Skin of body (tissue), 1 donor: ENCODE measurements at regions not wholly inside any gene's neighbourhood (a gene's known extent, or its start where the extent isn't known, plus 50 kb on each side); places are given as distances from the start of the nearest gene placed in this dataset.
"Not testable (repeated sequence)": the region's sequence is repeated elsewhere in the genome, so short reads cannot be mapped to it uniquely, and the experiment has no call there.

ENCODE experiments used
- DNase-seq: peaks from one replicate; lab custom pipeline; 2025; lab: John Stamatoyannopoulos, UW

GRCh38 chr5:155114655-155115054 is 101.1 kb downstream of the KIF4B start:
- DNase-seq, result no peak

DNA sequence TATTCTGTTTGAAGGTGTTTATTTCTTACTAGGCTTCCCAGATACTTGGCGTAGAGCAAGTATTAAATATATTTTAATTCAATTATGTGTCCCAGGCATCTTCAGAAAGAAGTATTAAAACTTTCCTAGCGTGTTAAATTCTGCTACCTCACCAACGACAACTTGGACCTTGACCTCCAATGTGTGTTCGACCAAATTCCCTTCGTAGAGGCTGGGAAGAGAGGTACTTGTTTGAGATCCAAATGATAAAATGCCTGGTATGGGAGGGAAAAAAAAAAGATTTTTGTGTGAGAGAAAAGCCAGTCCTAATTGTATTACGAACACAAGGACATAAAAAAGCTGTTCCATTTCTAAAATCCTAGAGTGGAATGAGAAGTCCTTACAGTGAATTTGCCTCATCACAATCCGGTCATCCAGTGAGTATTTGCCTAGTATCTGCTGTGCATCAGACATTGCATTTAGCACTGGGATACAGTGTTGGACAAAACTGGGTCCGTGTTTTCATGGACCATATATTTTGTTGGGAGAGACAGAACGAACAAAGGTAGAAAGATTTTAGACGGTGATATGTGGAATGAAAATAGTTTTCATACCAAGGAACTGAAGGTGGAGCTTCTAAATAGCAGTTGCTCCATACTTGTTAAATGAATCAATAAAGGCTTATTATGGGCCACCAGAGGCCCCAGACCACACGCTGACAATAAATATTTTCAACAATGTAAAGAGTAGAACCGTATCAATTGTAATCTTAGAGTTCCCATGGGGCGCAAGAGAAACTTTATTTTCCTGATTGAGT is 103.1 kb downstream of the KIF4B start:
- DNase-seq, result no peak

DNA sequence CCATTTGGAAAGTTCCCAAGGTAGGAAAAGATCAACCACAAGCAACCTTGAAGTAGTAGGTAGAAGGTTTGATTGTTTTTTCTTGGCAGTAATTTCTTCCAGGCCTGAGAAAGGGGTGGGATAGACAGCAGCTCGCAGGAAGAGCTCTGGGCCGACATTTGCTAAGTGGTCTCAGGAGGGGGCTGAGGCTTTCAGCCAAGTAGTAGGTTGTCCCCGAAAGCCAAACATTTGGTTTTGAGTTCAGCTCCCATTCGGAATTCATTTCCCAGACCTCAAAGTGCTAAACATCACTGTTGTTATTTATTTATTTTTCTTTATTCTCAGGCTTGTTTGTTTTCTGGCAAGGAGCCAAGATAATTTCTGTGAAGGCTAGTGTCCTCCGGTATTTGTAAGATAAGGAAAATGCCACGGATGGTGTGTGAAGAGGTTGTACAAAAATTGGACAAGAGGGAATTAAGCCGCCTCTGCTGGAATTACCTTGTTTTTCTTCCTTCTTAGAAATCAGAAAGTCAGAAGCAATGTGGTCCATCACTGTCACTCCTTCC is 112.1 kb downstream of the KIF4B start:
- DNase-seq, result no peak

- no peak for DNase-seq
Measured at GRCh38 chr5:155126573-155126972, 113.0 kb downstream of the KIF4B start.

- DNase-seq, result no peak
Measured at GRCh38 chr5:155127552-155127951, 114.0 kb downstream of the KIF4B start.

DNA sequence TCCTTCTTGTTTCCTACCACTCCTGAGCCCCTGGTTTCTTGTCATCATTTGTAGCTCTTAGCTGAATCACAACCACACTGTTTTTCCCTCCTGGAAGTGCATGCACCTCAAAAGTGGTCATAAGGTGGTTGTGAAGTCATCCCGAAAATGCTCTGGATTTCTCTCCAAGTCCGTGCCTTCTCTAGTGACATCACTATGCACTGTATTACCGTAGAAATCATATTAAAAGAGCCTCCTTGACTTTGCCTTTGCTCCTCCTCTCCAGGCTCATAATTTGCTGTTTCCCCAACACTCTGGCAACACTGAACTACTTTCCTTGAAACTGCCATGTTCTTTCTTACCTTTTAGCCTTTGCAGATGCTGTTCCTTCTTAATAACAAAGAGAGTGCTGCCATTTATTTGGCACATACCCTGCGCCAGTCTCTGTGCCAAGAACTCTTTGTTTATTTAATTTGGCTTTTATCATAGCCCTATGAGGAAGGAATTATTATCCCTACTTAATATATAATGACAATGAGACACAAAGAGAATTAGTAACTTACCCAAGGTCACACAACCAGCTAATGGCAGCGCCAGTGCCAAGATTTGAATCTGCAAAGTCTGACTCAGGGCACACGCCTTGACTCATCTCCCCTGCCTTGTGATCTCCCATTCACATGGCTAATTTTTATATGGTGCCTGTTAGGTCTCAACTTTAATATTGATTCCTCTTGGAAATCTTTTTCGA is 115.4 kb downstream of the KIF4B start:
- no peak for DNase-seq

DNA sequence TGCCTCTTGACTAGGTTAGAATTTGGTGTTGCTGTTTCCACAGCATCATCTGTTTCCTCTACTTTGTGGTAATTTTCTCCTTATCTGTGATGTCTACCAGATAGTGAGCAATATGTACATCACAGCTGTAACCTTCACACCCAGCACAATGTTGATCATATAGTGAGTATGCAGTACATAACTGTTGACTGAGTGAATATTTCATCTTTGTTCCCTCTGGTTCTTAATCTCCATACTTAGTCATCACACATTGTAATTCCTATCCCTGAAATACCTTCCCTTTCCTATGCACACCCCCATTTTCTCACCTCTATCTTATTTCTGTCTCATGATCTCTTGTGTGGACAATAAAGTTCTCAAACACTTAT is 115.9 kb downstream of the KIF4B start:
- no peak for DNase-seq

DNA sequence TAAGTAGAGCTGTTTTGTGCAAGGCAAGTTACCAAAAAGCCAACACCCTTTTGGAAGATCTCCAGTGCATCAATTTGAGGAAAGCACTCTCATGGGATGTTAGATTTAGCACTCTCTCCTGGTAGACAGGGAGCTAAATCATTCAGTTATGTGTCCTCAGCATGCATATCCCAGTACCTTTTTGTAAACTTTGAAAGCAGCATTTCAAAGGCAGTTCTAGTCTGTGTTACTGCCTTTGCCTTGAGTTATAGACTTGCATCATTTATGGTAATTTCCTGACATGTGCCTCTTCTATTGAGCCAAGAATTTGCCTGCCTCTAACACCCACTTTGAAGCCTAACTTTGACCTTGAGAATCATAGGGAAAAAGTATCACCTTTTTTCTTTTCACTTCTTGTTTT is 120.6 kb downstream of the KIF4B start:
- no peak for DNase-seq

DNA sequence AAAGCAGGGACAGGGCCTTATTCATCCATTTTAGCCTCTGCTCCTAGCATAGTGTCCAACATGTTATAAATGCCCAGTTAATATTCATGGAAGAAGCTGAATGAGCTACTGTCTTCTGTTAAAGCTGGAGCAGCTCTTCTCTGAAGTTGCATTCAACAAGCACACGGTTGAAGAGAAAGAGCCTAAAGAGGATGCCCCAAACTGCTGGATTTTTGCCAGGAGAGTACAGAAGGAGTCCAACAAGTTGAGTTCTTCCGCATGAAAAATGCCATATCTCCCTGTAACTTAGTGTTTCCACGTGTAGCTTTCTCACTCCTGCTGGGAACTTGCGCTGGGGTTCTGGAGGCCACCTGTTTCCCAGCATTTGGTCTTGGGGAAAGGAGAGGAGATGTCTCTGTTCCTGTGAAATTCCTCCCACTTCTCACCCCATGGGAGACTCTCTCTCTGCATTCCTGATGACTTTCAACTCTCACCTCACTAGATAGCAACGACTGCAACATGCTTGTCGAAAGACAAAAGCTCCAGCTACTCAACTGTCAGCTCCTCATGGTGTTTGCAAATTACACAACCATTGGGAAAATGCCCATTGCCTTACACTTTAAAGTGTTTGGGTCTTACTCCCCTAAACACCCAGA is 122.8 kb downstream of the KIF4B start:
- no peak for DNase-seq

DNA sequence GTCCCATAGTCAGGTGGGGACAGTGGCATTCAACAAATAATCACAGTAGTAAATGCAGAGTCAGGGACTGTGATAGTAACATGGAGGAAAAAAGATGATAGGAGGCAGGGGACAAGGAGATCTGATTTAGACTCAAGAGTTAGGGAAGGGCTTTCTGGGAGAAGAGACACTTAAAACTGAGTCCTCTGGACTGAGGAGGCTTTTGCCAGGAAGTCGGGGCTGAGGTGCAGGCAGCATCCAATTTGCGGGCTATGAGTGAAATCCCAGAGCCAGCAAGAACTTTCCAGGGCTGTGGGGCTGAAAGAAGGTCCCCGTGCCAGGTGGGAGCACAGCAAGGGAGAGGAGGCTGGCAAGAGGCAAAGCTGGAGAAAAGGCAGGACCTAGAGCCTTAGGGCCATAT is 124.1 kb downstream of the KIF4B start:
- DNase-seq, result no peak

GRCh38 chr5:155140646-155141045 is 127.1 kb downstream of the KIF4B start:
- DNase-seq, result no peak

GRCh38 chr5:155144956-155145355 is 131.4 kb downstream of the KIF4B start:
- no peak for DNase-seq

DNA sequence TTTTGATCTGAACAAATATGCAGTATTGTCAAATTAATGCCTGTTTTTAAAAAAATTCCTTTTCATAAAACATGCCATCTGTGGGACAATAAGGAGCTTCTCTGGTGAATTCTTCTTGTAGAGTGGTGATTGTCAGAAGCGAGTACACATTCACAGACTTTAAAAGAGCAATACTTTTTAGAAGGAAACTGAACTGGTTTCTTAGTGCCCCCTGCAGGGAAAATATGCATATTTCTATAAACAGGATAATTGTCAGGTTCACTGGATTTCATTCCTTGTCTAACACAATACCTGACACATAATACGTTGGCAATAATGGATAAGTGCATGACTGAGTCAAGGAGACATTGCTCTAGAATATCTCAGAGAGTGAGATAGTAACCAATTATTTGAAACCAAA is 133.7 kb downstream of the KIF4B start:
- DNase-seq, result no peak

GRCh38 chr5:155148694-155149093 is 135.1 kb downstream of the KIF4B start:
- no peak for DNase-seq

DNA sequence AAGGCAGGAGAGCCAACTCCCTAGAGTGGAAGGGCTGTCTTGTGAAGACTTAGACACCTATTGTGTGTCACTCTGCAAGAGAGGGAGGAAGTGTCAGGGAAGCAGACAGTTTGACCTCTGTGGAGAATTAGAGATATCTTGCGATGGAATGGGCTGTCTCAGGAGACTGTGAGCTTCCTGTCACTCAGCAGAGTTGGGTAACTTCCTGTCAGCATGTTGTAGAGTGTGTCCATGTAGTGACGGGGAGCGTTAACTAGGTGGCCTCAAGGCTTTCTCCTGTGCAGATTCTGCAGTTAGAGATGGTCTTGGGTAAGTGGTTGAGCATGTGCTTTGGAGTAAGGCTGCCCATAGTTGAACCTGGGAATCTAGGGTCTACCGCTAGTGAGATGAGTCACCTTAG is 136.5 kb downstream of the KIF4B start:
- no peak for DNase-seq

DNA sequence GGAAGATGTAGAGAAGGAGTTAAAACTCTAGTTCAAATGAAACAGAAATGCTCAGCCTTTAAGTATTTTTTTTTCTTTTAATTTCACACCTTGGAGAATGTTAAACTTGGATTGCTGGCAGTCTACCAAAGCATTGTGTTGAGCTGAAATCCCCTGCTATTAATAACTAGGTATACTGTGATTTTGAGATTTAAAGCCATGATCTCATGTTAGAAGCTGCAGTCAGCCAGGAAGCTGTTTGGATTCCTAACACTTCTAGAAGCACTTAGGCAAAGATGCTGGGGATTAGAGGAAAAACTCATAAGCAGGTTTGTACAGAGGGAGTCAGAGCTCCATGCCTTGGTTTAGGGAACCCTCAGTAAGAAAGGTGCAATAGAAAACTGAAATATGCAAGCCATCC is 141.4 kb downstream of the KIF4B start:
- DNase-seq, result no peak

DNA sequence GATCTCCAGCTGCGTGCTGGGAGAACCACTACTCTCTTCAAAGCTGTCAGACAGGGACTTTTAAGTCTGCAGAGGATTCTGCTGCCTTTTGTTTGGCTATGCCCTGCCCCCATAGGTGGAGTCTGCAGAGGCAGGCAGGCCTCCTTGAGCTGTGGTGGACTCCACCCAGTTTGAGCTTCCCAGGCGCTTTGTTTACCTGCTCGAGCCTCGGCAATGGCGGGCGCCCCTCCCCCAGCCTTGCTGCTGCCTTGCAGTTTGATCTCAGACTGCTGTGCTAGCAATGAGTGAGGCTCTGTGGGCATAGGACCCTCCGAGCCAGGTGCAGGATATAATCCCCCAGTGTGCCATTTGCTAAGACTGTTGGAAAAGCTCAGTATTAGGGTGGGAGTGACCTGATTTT is 149.5 kb downstream of the KIF4B start:
- DNase-seq, result not testable (repeated sequence)

DNA sequence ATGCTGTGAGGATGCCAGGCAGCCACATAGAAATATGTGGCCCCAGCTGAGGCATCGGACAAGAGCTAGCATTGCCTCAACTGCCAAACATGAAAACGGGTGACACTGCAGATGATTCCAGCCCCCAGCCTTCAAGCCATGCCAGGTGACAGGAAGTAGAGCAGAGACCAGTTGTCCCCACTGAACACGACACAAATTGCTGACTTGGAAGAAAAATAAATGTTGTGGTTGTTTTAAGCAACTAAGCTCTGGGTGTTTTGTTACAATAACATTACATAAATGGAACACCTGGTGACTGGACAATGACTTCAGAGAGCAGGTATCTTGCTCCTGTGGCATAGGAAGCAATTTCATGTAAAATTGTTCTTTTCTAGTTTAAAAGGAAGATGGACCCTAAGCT is 154.2 kb downstream of the KIF4B start:
- no peak for DNase-seq

- no peak for DNase-seq
Measured at GRCh38 chr5:155181542-155181941, 168.0 kb downstream of the KIF4B start.

- no peak for DNase-seq
Measured at GRCh38 chr5:155189476-155189875, 175.9 kb downstream of the KIF4B start.

DNA sequence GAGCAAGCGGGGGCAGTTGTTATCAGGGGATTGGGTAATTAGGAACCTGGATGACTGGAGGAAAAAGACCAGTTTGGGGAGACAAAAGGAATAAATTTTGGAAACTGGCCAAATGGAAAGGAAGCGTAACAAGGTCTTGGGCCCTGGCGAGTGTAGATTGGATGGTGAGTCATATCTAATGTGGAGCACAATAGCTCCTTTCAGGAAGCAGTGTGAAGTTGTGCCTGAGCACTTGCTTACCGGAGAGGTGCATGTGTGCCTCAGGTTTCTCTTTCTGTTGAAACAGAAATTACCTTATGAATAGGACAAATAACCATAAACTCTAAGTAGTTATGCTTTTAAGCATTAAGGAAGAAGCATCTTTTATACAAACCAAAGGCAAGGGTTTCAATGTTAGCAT is 176.4 kb downstream of the KIF4B start:
- no peak for DNase-seq

- no peak for DNase-seq
Measured at GRCh38 chr5:155193029-155193428, 179.5 kb downstream of the KIF4B start.
